ENCODE measurements at regions not wholly inside any gene's neighbourhood (a gene's known extent, or its start where the extent isn't known, plus 50 kb on each side); places are given as distances from the start of the nearest gene placed in this dataset.

GRCh38 chr13:73879346-73880015, 254.7 kb downstream of the KLF12 start:
- no peak overlapping the region for H3K27ac ChIP-seq
- ChIA-PET POLR2A (ENCODE audit: low non-redundant PET) (no interaction called here), CTCF (no interaction called here)
- no peak for DNase-seq (ENCODE audit: low spot score)
- TF ChIP-seq, protein P1, sequence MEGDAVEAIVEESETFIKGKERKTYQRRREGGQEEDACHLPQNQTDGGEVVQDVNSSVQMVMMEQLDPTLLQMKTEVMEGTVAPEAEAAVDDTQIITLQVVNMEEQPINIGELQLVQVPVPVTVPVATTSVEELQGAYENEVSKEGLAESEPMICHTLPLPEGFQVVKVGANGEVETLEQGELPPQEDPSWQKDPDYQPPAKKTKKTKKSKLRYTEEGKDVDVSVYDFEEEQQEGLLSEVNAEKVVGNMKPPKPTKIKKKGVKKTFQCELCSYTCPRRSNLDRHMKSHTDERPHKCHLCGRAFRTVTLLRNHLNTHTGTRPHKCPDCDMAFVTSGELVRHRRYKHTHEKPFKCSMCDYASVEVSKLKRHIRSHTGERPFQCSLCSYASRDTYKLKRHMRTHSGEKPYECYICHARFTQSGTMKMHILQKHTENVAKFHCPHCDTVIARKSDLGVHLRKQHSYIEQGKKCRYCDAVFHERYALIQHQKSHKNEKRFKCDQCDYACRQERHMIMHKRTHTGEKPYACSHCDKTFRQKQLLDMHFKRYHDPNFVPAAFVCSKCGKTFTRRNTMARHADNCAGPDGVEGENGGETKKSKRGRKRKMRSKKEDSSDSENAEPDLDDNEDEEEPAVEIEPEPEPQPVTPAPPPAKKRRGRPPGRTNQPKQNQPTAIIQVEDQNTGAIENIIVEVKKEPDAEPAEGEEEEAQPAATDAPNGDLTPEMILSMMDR (conservative IDR thresholded peaks at IDR 0.05; ENCODE audit: low read depth), result no peak

DNA sequence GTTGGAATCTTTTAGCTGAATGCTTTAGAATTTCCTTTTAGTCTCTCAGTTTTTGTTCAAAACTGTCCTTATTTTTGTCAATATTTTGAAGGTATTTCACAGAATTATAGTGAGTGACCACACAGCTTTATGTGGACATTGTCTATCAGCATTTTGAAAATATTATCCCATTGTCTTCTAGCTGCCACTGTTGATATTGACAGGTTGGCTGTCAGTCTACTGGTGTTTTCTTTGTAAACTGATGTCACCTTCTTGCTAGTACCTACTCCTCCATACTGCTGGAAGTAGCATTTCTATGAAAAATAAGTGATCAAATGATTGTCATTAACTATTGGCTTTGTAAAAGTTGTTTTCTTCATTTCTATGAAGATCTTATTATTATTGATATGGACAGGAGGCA, 256.8 kb downstream of the KLF12 start:
- TF ChIP-seq, protein P1 (conservative IDR thresholded peaks at IDR 0.05; ENCODE audit: low read depth), result no peak
- CTCF ChIA-PET, result no interaction called here
- H3K27ac ChIP-seq, result no peak overlapping the region
- DNase-seq (ENCODE audit: low spot score), result no peak
- POLR2A ChIA-PET (ENCODE audit: low non-redundant PET), result no interaction called here

- no peak for DNase-seq (ENCODE audit: low spot score)
- ChIA-PET POLR2A (ENCODE audit: low non-redundant PET) (no interaction called here), CTCF (interaction anchor here (0.5 to 0.7 kb wide), 2 partner anchors 266 to 829 kb away, joined by 3 to 5 read pairs; no protein-coding TSS in a partner anchor)
- TF ChIP-seq, protein P1 (conservative IDR thresholded peaks at IDR 0.05; ENCODE audit: low read depth), result no peak
- H3K27ac ChIP-seq, result no peak overlapping the region
Measured at GRCh38 chr13:73876323-73876722, 257.9 kb downstream of the KLF12 start.

DNA sequence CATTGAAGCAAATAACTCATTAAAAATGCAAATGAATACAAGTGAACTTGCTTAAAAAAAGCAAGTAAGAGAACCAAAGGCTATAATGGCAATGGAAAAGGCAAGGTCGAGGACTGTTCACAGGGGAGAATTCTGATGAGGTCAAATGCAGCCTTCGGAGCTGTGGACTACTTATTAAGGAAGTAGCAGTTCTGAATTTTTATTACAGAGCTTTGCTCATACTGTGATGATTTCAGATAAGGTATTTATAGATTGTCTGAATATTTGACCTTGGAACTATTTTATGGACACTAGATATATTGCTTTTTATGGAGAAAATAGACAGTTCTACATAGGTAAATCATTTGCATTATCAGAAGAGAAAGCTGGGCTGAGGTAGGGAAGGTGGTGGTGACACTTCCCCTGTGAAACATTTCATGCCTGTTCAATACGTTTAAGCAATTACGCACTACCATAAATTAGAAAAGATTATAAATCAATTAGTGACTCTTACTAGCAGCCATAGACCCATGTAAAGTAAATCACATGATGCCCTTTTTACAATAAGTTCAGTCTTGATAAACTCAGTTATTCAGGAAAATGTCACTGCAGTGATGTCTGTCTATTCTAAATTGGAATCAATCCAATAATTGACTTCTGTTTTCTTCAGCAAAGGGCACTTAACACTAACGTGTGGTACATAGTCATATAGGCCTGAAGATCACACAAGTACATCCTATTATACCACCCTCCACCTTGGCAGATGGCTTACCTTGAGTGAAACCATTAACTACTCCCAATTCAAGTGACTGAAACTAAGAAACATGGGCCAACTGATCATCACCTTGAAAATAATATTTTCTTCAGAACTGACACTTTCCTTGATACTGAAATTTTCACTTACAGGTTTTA, 260.0 kb downstream of the KLF12 start:
- ChIA-PET CTCF (no interaction called here), POLR2A (ENCODE audit: low non-redundant PET) (no interaction called here)
- H3K27ac ChIP-seq, result no peak overlapping the region
- TF ChIP-seq, protein P1 (conservative IDR thresholded peaks at IDR 0.05; ENCODE audit: low read depth), result no peak
- DNase-seq (ENCODE audit: low spot score), result no peak

GRCh38 chr13:73872397-73872796, 261.8 kb downstream of the KLF12 start:
- ChIA-PET CTCF (no interaction called here), POLR2A (ENCODE audit: low non-redundant PET) (no interaction called here)
- no peak overlapping the region for H3K27ac ChIP-seq
- DNase-seq (ENCODE audit: low spot score), result no peak
- TF ChIP-seq, protein P1 (conservative IDR thresholded peaks at IDR 0.05; ENCODE audit: low read depth), result no peak

GRCh38 chr13:73870970-73871935, 263.0 kb downstream of the KLF12 start:
- no peak overlapping the region for H3K27ac ChIP-seq
- CTCF ChIA-PET, result no interaction called here
- POLR2A ChIA-PET (ENCODE audit: low non-redundant PET), result no interaction called here
- TF ChIP-seq, protein P1 (conservative IDR thresholded peaks at IDR 0.05; ENCODE audit: low read depth), result no peak
- no peak for DNase-seq (ENCODE audit: low spot score)

All from RWPE1 (cell line).